GM21367 (cell line): ENCODE measurements at regions not wholly inside any gene's neighbourhood (a gene's known extent, or its start where the extent isn't known, plus 50 kb on each side); places are given as distances from the start of the nearest gene placed in this dataset.
A peak's percentile ranks its signal among the peaks of the same experiment; 100 is the strongest.
"Not testable (repeated sequence)": the region's sequence is repeated elsewhere in the genome, so short reads cannot be mapped to it uniquely, and the experiment has no call there.

Experiments
- ATAC-seq: cut with Tn5 transposase; IDR thresholded peaks from one replicate; pipeline ENCODE4 v1.9.1; 2021; ENCODE audit not compliant: unreplicated experiment

DNA sequence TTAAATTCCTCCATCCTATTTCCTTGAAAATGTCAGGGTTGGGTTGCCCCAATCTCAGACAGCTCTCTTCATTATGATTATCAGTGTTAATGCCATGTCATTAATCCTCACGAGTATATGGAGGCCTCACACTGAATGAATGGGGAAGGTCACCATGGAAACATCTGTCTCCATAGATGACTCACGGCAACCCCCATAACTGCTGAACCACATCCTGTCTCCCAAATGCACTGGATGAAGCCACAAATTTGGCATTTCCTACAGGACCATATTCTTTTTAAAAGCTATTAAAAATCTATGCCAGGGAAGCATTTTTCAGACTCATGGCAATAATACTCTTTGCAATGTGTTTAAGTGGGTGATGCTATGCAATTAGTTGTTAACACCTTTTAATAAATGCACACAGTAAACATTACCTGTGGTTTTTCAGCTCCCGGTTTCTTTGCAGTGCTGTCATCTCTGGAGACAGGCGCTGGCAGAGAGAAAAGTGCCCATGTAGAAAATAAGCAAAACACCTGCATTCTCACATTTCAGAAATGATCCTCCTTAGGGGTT, 80.1 kb upstream of the PTPRK start:
- peak; percentile 64 for ATAC-seq

DNA sequence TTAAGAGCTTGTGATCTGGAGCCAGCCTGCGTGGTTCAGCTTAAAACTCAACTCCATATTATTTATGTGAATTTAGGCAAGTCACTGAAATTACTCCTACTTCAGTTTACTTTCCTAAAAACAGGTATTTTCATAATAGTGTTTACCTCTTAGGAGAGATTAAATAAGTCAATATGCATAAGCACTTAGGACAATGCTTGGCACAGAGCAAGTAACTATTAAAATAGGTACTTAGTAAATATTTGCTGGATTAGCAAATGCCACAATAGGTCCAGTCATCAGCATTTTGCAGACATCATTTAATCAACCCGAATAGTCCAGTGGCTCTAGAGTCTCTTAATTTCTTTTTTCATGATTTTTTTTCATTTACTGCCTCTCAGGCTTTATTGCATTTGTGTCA, 78.6 kb upstream of the PTPRK start:
- ATAC-seq = no peak

DNA sequence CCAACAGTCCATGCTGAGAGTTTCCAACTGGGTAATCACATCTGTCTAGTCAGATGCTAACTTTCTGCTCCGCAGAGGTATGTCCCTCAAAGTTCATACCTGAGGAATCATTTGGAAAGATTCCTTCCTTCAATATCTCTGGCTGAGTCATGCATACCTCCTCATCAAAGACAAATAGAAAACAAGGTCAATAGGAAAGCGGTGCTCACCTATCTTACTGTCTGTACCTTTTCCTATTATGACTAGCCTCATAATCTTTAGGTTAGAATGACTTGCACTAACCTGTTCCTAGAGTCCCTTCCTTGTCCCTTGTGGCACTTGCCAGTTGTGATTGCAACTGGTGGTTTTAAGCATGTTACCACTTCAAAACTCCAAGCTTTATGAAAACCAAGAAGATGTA, 78.2 kb upstream of the PTPRK start:
- no peak for ATAC-seq

DNA sequence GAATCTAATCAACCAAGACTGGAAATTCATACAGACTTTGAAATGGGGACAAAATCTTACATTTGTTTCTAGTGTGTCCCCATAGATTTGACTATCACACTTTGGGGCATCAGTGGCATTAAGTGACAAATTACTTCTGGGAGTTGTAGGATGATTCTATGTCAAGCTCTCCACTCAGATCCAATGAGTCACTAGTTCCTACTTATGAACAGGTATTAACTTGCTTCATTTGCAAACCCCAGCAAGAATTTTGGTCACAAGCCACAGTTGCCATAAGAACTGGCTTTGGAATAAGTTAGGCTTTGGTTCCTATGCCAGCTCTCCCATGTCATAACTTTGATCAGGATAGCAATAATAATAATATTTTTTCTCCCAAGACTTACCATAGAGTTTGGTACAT, 77.6 kb upstream of the PTPRK start:
- no peak for ATAC-seq

DNA sequence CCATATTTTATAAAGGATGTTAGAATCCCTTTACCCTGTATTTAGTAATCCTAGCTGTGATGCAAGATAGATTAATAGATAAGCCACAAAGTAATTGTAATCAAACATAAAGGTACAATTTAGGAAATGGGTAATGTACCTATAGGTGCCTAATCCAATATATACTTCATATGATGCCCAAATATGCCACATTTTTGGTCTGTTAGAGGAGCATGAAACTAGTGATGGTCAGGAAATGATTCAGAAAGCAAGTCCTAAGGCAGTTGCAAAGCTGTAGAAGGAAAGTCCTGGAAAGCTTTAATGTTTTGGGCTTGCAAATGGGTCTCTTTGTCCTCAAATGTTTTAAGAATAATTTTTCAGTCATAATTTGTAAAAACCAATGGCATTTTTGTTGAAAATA, 76.6 kb upstream of the PTPRK start:
- ATAC-seq = no peak

DNA sequence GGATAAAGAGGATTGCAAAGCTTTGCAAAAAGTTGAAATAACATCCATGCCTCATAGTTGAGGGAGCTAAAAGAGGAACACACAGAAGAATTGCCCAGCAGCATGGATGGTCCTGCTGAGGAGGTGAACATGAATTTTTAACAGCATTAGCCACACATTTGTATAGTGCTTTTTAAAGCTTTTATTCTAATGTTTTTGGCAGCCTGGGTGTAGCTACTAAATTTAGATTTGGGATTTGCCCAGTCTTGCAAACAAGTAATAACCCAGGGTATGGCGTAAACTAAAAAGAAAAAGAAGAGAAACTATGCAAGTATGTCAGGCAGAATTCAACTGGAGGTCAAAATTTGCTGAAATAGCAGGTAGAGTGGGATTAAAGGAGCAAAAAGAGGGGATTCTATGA, 75.1 kb upstream of the PTPRK start:
- ATAC-seq = no peak

DNA sequence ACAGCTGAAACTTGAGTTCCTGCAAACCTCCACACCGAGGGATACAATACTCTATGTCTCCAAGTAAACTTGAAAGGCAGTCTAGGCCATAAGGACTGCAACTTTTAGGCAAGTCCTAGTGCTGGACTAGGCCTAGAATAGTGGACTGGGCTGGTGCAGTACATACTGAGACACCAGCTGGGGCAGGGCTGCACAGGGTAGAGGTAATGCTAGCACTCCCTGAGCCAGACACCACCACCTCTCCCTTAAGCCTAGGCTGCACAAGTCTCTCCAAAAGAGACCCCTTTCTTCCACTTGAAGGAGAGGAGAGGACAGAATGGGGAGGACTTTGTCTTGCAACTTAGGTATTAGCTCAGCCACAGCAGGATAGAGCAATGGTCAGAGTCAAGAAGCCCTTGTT, 65.7 kb upstream of the PTPRK start:
- ATAC-seq = no peak

DNA sequence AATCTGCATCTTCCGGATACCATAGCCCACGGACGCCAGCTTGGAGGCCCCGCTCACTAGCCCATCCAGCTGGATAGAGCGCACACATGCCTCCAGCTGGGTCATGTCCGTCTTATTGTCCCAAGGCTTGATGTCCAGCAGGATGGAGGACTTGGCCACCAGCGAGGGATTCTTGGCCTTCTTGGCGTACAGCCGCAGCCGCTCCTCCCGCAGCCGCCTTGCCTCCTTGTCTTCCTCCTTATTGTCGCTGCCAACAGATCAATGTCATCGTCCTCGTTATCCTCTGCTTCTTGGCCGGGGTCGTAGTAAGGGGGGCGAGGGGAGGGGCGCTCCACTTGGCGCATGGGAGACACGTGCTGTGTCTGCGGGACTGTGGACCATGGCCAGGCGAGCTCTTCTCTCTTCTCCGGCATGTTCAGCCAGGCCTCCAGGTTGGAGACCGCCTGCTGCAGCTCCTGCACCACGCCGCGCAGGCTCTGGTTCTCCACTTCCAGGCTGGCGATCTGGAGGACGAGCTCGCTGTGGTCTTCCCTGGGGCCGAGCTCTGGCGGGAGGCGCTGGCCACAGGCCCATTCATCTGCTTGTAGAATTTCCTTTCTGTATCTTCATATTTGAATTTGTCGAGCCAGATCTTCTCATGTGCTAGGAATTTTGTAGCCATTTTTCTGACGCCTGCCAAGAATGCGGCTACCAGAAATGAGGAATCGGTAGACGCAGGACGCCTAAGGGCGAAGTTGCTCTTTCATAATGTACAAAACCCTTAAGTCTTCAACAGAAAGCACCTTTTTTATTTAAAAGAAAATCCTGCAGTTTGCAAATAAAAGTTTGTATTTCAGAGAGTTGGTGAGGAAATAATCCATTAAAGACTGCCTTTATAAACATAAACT, 60.1 kb upstream of the PTPRK start:
- no peak for ATAC-seq

DNA sequence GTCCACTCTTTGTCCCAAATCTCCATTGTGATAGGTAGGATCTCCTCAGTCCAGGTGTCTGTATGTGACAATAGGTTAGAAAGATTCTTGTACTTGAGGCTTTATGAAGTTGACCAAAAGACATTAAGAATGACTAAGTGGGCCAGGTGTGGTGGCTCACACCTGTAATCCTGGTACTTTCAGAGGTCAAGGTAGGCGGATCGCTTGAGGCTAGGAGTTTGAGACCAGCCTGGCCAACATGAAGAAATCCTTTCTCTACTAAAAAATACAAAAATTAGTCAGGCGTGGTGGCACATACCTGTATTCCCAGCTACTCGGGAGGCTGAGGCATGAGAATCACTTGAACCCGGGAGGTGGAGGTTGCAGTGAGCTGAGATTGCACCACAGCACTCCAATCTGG, 54.9 kb upstream of the PTPRK start:
- not testable (repeated sequence) for ATAC-seq

DNA sequence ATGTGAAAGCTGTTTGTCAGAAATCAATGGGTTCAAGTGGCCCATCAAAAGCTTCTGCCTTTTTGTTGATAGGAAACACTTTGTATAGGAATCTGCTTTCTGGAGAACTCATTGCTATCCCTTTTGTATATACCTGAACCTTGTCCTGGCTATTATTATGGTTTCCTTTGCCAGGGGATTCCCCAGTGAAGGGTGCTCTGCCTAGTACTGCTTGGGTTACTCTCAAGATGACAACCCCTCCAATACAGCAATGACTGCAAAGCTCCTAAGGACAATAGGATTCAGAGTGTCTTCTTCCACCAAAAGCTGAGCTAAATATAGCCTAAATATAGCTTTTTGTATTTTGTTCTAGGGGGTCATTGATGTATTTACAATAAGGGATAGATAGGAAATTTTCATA, 54.0 kb upstream of the PTPRK start:
- ATAC-seq = no peak

DNA sequence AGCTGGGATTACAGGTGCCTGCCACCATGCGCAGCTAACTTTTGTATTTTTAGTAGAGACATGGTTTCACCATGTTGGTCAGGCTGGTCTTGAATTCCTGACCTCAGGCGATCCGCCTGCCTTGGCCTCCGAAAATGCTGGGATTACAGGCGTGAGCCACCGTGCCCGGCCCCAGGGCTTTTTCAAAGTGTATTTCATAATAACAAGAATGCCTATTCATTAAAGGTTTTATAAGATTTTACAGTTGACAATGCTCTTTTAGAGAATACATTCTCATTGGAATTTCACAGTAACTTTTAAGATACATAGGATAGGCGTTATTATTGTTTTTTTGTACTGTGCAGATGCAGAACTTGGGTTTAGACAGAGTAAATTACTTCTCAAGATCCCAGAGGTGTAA, 52.6 kb upstream of the PTPRK start:
- ATAC-seq = no peak

DNA sequence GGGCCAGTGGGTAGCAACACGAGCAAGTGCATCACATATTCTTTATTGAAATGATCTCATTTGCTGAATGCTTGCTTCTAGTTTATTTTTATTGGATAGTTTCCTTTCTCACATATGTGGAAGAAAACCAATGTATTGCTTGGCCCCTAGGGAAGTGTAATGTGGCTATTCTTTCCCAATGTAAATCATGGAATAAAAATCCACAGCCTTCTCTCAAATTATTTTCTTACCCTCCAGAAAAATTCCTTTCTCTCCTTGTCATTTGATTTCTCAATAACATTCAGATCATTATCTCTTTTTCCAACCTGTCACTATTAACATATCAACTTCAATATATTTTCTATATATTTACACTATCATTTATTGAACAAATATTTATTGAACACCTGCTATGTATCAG, 51.9 kb upstream of the PTPRK start:
- ATAC-seq = no peak

DNA sequence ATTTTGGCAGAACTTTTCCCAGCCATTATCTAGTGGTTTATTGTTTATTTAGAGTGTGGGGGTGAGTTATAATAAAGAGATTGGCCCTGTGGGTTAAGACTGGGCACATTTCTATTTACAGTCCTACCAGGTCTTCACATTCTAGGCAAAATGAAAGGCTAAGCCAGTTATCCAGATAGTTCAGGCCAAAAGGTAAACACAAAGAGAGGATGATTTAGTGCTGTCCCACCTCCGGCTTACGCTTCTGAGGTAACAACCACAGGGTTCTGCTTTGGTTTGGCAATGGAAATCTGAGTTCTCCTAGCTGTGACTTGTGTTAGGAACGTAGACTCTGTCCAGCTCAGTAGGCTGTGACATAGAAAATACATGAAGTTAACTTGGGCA, 50.3 kb upstream of the PTPRK start:
- ATAC-seq = no peak

DNA sequence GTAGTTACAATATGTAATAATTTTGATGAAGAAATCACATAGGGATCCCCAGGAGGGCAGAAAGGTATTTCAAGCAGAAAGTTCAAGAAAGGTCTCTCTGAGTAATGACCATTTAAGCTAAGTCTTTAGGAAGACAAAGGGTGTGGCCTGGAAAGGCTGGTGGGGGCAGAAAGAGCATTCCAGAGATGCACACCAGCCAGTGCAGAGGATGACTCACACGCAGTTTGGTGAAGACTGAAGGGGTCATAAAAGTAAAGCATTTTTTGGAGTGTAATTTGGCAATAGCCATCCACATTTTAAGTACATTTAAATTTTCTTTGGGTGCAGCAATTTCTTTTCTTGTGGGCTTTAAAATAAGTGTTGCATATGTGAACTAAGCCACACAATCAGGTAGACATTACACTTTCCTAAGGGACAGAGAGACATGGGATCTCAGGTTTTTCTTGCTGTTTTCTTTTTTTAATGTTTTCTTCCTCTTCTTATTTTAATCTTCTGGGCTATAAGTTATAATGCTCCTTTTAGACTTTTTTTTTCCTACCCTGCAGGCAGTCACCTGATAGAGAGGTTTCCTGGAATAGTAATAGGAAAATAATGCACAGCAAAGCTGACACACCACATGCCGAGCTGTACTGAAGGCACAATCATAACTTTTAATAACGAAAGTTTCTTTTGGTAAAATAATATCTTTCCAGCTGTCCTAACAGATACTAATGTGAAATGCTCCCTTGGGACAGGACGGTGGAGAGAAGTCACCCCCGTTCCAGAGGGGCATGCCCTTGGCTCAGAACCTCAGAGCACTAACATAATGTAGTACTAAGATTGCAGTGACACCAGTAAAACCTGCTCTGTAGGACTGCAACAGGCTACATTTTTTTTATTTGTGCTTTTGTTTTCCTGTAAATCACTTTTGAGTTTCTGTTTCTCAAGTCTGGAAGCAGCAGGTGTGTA, 49.6 kb upstream of the PTPRK start:
- ATAC-seq = no peak
